NOMO-1 treated with dmso at 0.1 percent for 144 hours (cell line): ENCODE measurements at regions not wholly inside any gene's neighbourhood (a gene's known extent, or its start where the extent isn't known, plus 50 kb on each side); places are given as distances from the start of the nearest gene placed in this dataset.
"Not testable (repeated sequence)": the region's sequence is repeated elsewhere in the genome, so short reads cannot be mapped to it uniquely, and the experiment has no call there.

Experiments used
- DNase-seq: peaks from one replicate; lab custom pipeline; 2025; ENCODE audit not compliant: unreplicated experiment; lab: John Stamatoyannopoulos, UW

GRCh38 chr2:180555391-180555965 is 424.9 kb upstream of the UBE2E3 start:
- DNase-seq, result no peak

- DNase-seq, result no peak
Observed at GRCh38 chr2:180554330-180554729, 426.1 kb upstream of the UBE2E3 start.

GRCh38 chr2:180553094-180553715 is 427.2 kb upstream of the UBE2E3 start:
- no peak for DNase-seq

- no peak for DNase-seq
Observed at GRCh38 chr2:180542511-180542910, 437.9 kb upstream of the UBE2E3 start.

- no peak for DNase-seq
Observed at GRCh38 chr2:180540761-180541160, 439.6 kb upstream of the UBE2E3 start.

GRCh38 chr2:180539541-180539940 is 440.9 kb upstream of the UBE2E3 start:
- DNase-seq, result peak; percentile 34

- DNase-seq, result no peak
Observed at GRCh38 chr2:180535289-180535688, 445.1 kb upstream of the UBE2E3 start.

- not testable (repeated sequence) for DNase-seq
Observed at GRCh38 chr2:180531787-180532186, 448.6 kb upstream of the UBE2E3 start.

GRCh38 chr2:180524499-180524898 is 455.9 kb upstream of the UBE2E3 start:
- no peak for DNase-seq

- no peak for DNase-seq
Observed at GRCh38 chr2:180523621-180524340, 456.6 kb upstream of the UBE2E3 start.

- DNase-seq, result no peak
Observed at GRCh38 chr2:180520921-180521581, 459.4 kb upstream of the UBE2E3 start.

- no peak for DNase-seq
Observed at GRCh38 chr2:180520206-180520605, 460.2 kb upstream of the UBE2E3 start.

GRCh38 chr2:180519276-180519675 is 461.1 kb upstream of the UBE2E3 start:
- no peak for DNase-seq

GRCh38 chr2:180516232-180516631 is 464.2 kb upstream of the UBE2E3 start:
- DNase-seq, result no peak

- DNase-seq, result no peak
Observed at GRCh38 chr2:180513389-180513788, 467.0 kb upstream of the UBE2E3 start.

- DNase-seq, result no peak
Observed at GRCh38 chr2:180508458-180508857, 471.9 kb upstream of the UBE2E3 start.

GRCh38 chr2:180507028-180507427 is 473.4 kb upstream of the UBE2E3 start:
- DNase-seq, result no peak

- no peak for DNase-seq
Observed at GRCh38 chr2:180505203-180505602, 475.2 kb upstream of the UBE2E3 start.

- DNase-seq, result no peak
Observed at GRCh38 chr2:180497621-180498152, 482.7 kb upstream of the UBE2E3 start.

GRCh38 chr2:180495606-180496005 is 484.8 kb upstream of the UBE2E3 start:
- DNase-seq, result no peak

- DNase-seq, result no peak
Observed at GRCh38 chr2:180494286-180494685, 486.1 kb upstream of the UBE2E3 start.

- no peak for DNase-seq
Observed at GRCh38 chr2:180482696-180483095, 475.6 kb upstream of the CWC22 start.
